HepG2 (cell line): ENCODE measurements at regions not wholly inside any gene's neighbourhood (a gene's known extent, or its start where the extent isn't known, plus 50 kb on each side); places are given as distances from the start of the nearest gene placed in this dataset.

Experiments
- ATAC-seq: fragments of 200-7000 bp; cut with Tn5 transposase; 3 replicates; pipeline ENCODE4 v1.9.1; 2020; ENCODE audit warnings: mild to moderate bottlenecking, moderate library complexity
- BruUV-seq: library from RNA; stranded (reverse); fragments of 400-500 nt; replicated peaks from 2 replicates; lab custom pipeline; 2021; lab: Mats Ljungman, UMichigan
- CTCF ChIA-PET: fragments of 300-600 bp; formaldehyde crosslinking; extraction: SDS; loops from one replicate; lab custom pipeline; 2021; ENCODE audit warnings: low total read pairs, inconsistent platforms, low intra/inter-chr PET ratio; lab: Yijun Ruan, JAX
- POLR2A ChIA-PET: fragments of 350-600 bp; sonication (Branson Sonifier 250); formaldehyde crosslinking; loops from one replicate; lab custom pipeline; 2020; ENCODE audit warnings: antibody characterized with exemption, inconsistent platforms; lab: Yijun Ruan, JAX
- DNase-seq: peaks from one replicate; pipeline ENCODE4 v3.0.0-alpha.2; 2015; ENCODE audit warnings: low spot score
- FAIRE-seq: peaks from 3 replicates; lab custom pipeline; 2011; peaks lifted over from hg19 to GRCh38; lab: Jason Lieb, UNC
- H2AFZ ChIP-seq: one replicate; pipeline ENCODE4 v1.6.1; 2011; ENCODE audit warnings: low read length, inconsistent platforms
- H3K27ac ChIP-seq: fragments of 300-600 bp; 3 replicates; pipeline ENCODE4 v1.8.0; 2011; ENCODE audit warnings: mixed run types, mild to moderate bottlenecking, mixed read lengths, low read length, inconsistent platforms; ENCODE audit not compliant: insufficient read depth; ENCODE audit errors: extremely low read length
- H3K27me3 ChIP-seq, 2 experiments: fragments of 200-600 bp in 1 of 2; 2 replicates in 1 of 2; 3 replicates in 1 of 2; pipeline versions ENCODE4 v1.6.0 to v1.8.0; 2011; ENCODE audit warnings: low read length in 2 of 2, mild to moderate bottlenecking in 2 of 2, moderate library complexity in 2 of 2, inconsistent platforms in 1 of 2; ENCODE audit not compliant: insufficient read depth in 2 of 2, control insufficient read depth in 1 of 2
- H3K36me3 ChIP-seq, 2 experiments: fragments of 200-600 bp in 1 of 2; replicated peaks in 1 of 2; 2 replicates in 1 of 2; 3 replicates in 1 of 2; pipeline versions ENCODE4 v1.5.1 to v1.8.0; 2011; ENCODE audit warnings: low read length in 2 of 2, inconsistent platforms in 1 of 2; ENCODE audit not compliant: insufficient read depth in 2 of 2, control insufficient read depth in 1 of 2
- H3K4me1 ChIP-seq: 2 replicates; pipeline ENCODE4 v1.5.1; 2012; ENCODE audit warnings: low read length, inconsistent platforms; ENCODE audit not compliant: insufficient read depth
- H3K4me2 ChIP-seq: 2 replicates; pipeline ENCODE4 v1.6.0; 2011; ENCODE audit warnings: low read depth, low read length, inconsistent platforms
- H3K4me3 ChIP-seq, 3 experiments: fragments of 200-600 bp in 1 of 3; sonication (generic), shearing (Covaris generic) in 1 of 3; replicated peaks in 1 of 3; 2 replicates each; pipeline ENCODE4 v1.5.1; 2011 to 2016; ENCODE audit warnings: low read length in 3 of 3, inconsistent platforms in 2 of 3, low read depth in 2 of 3, mild to moderate bottlenecking in 2 of 3, control low read depth in 1 of 3, mixed read lengths in 1 of 3; ENCODE audit not compliant: insufficient read depth in 1 of 3
- H3K79me2 ChIP-seq: one replicate; pipeline ENCODE4 v1.6.1; 2011; ENCODE audit warnings: low read length, inconsistent platforms; ENCODE audit not compliant: insufficient read depth
- H3K9ac ChIP-seq: 2 replicates; pipeline ENCODE4 v1.6.0; 2011; ENCODE audit warnings: mild to moderate bottlenecking, low read depth, low read length, inconsistent platforms; ENCODE audit not compliant: insufficient read depth
- H3K9me3 ChIP-seq: 2 replicates; pipeline ENCODE4 v1.5.1; 2012; ENCODE audit warnings: mild to moderate bottlenecking, low read length
- H4K20me1 ChIP-seq: 2 replicates; pipeline ENCODE4 v1.6.0; 2011; ENCODE audit warnings: inconsistent platforms, mild to moderate bottlenecking, low read length, moderate library complexity; ENCODE audit not compliant: insufficient read depth
- ADNP ChIP-seq: sonication (generic); formaldehyde crosslinking; IDR thresholded peaks from 2 replicates; pipeline ENCODE4 v1.4.0; 2020; ENCODE audit warnings: missing genetic modification reagents
- CBX2 ChIP-seq, 2 experiments: fragments of 200-600 bp in 1 of 2; sonication (generic); formaldehyde crosslinking in 1 of 2; IDR thresholded peaks; 2 replicates each; pipeline versions ENCODE4 v1.7.0 to v1.8.1; 2018 to 2022; ENCODE audit warnings: low read depth in 2 of 2, low read length in 1 of 2, mild to moderate bottlenecking in 1 of 2, missing genetic modification reagents in 1 of 2
- CHD2 ChIP-seq: IDR thresholded peaks from 2 replicates; pipeline ENCODE4 v1.6.1; 2011; ENCODE audit warnings: low read depth, low read length, improper control_type of control experiment
- DNMT3B ChIP-seq: conservative IDR thresholded peaks from 2 replicates; pipeline ENCODE4 v1.6.1; 2016; ENCODE audit warnings: missing biosample characterization, control low read depth
- ELF1 ChIP-seq: sonication (generic); formaldehyde crosslinking; IDR thresholded peaks from 2 replicates; pipeline ENCODE4 v1.4.0; 2020; ENCODE audit warnings: missing genetic modification reagents
- HOXA7 ChIP-seq: sonication (generic); formaldehyde crosslinking; IDR thresholded peaks from 2 replicates; pipeline ENCODE4 v1.8.1; 2022; ENCODE audit warnings: mild to moderate bottlenecking, missing genetic modification reagents, moderate library complexity
- MED1 ChIP-seq: sonication (generic); formaldehyde crosslinking; IDR thresholded peaks from 2 replicates; pipeline ENCODE4 v1.4.0; 2020; ENCODE audit warnings: missing genetic modification reagents
- PHF21A ChIP-seq: sonication (generic); formaldehyde crosslinking; IDR thresholded peaks from 2 replicates; pipeline ENCODE4 v1.5.0; 2020; ENCODE audit warnings: mild to moderate bottlenecking, missing genetic modification reagents
- PITX1 ChIP-seq: sonication (generic); formaldehyde crosslinking; IDR thresholded peaks from 2 replicates; pipeline ENCODE4 v1.5.1; 2020; ENCODE audit warnings: mild to moderate bottlenecking, missing genetic modification reagents
- PRPF4 ChIP-seq: fragments of 200-400 bp; formaldehyde crosslinking; IDR thresholded peaks from 2 replicates; pipeline ENCODE4 v1.6.1; 2016; ENCODE audit warnings: low read length, low read depth; ENCODE audit not compliant: poor library complexity, severe bottlenecking
- SNAI1 ChIP-seq: sonication (generic); formaldehyde crosslinking; IDR thresholded peaks from 2 replicates; pipeline ENCODE4 v1.5.0; 2020; ENCODE audit warnings: mild to moderate bottlenecking, missing genetic modification reagents, borderline replicate concordance
- SOX5 ChIP-seq: IDR thresholded peaks from 2 replicates; pipeline ENCODE4 v1.6.1; 2016; ENCODE audit warnings: borderline replicate concordance
- ZBTB43 ChIP-seq: sonication (generic); formaldehyde crosslinking; conservative IDR thresholded peaks from 2 replicates; pipeline ENCODE4 v1.4.0; 2020; ENCODE audit warnings: missing genetic modification reagents
- ZNF280B ChIP-seq: sonication (generic); formaldehyde crosslinking; IDR thresholded peaks from 2 replicates; pipeline ENCODE4 v1.5.0; 2020; ENCODE audit warnings: missing genetic modification reagents, mild to moderate bottlenecking, borderline replicate concordance
- ZNF572 ChIP-seq: sonication (generic); formaldehyde crosslinking; IDR thresholded peaks from 2 replicates; pipeline ENCODE4 v1.5.1; 2020; ENCODE audit warnings: mild to moderate bottlenecking, missing genetic modification reagents
- ZNF605 ChIP-seq: sonication (generic); formaldehyde crosslinking; IDR thresholded peaks from 2 replicates; pipeline ENCODE4 v1.8.0; 2022; ENCODE audit warnings: mild to moderate bottlenecking, missing genetic modification reagents
- ZNF615 ChIP-seq: sonication (generic); formaldehyde crosslinking; IDR thresholded peaks from 2 replicates; pipeline ENCODE4 v1.5.0; 2020; ENCODE audit warnings: mild to moderate bottlenecking, missing genetic modification reagents, borderline replicate concordance
- ZNF740 ChIP-seq: sonication (generic); formaldehyde crosslinking; IDR thresholded peaks from 2 replicates; pipeline ENCODE4 v1.4.0; 2020; ENCODE audit warnings: missing genetic modification reagents
- WGBS: methylation state at CpG from one replicate; pipeline ENCODE4 v1.1.6; 2017; ENCODE audit warnings: low lambda C conversion rate; 5-methylcytosine and 5-hydroxymethylcytosine counted together
- in situ Hi-C: cut with HindIII; loops from 2 replicates; pipeline ENCODE4 v1.10.0; 2017; ENCODE audit warnings: low pct_unique_long_range_greater_than_20kb; ENCODE audit not compliant: extremely low pct_ligation_motif_present
- intact Hi-C: fragments of 100-400 bp; cut with micrococcal nuclease; formaldehyde crosslinking; loops from one replicate; pipeline ENCODE4 v1.10.0; 2022; ENCODE audit not compliant: unreplicated experiment
- TF ChIP-seq, protein P1 (sequence below), 2 experiments: sonication (generic) in 1 of 2; formaldehyde crosslinking in 1 of 2; IDR thresholded peaks; 2 replicates each; pipeline versions ENCODE4 v1.5.1 to v1.6.1; 2011 to 2020; ENCODE audit warnings: borderline replicate concordance in 1 of 2, low read depth in 1 of 2, low read length in 1 of 2, mild to moderate bottlenecking in 1 of 2, missing genetic modification reagents in 1 of 2, moderate library complexity in 1 of 2

GRCh38 chr21:27110956-27111355 lies 144.1 kb upstream of the ADAMTS5 start (continued):
- TF ChIP-seq ZBTB43 (no peak), ZNF605 (no peak)

GRCh38 chr21:27108701-27109100 lies 141.8 kb upstream of the ADAMTS5 start:
- DNase-seq = no peak
- Histone ChIP-seq H3K4me3 (no peak overlapping the region), H3K4me1 (no peaks in the 10 kb centered on the region), H3K4me2 (no peak overlapping the region), H2AFZ (no peak overlapping the region), H3K9me3 (peaks cover 94% of the 10 kb centered on the region), H3K36me3 (no peaks in the 10 kb centered on the region), H3K79me2 (no peaks in the 10 kb centered on the region), H3K27me3 (no peaks in the 10 kb centered on the region), H3K9ac (no peak overlapping the region), H4K20me1 (no peaks in the 10 kb centered on the region), H3K27ac (no peak overlapping the region)
- TF ChIP-seq HOXA7 (CRISPR knock-in tag) = no peak
- no peak for TF ChIP-seq CHD2
- TF ChIP-seq, protein P1, sequence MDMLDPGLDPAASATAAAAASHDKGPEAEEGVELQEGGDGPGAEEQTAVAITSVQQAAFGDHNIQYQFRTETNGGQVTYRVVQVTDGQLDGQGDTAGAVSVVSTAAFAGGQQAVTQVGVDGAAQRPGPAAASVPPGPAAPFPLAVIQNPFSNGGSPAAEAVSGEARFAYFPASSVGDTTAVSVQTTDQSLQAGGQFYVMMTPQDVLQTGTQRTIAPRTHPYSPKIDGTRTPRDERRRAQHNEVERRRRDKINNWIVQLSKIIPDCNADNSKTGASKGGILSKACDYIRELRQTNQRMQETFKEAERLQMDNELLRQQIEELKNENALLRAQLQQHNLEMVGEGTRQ (IDR thresholded peaks at IDR 0.05; ENCODE audit: low read depth, low read length) = no peak
- TF ChIP-seq, protein P1 (CRISPR knock-in tag; IDR thresholded peaks at IDR 0.05; ENCODE audit: borderline replicate concordance) = no peak
- TF ChIP-seq PRPF4 = no peak
- TF ChIP-seq ZNF280B (CRISPR knock-in tag) = no peak
- TF ChIP-seq ELF1 (CRISPR knock-in tag) = no peak
- no peak for TF ChIP-seq ZNF740
- TF ChIP-seq CBX2 (IDR thresholded peaks at IDR 0.05; ENCODE audit: low read depth, low read length) = no peak
- TF ChIP-seq CBX2 (CRISPR knock-in tag; IDR thresholded peaks at IDR 0.05; ENCODE audit: low read depth) = no peak
- no peak for TF ChIP-seq PHF21A (CRISPR knock-in tag)
- TF ChIP-seq DNMT3B = no peak
- no peak for TF ChIP-seq MED1 (CRISPR knock-in tag)
- no peak for TF ChIP-seq SOX5 (CRISPR knock-in tag)
- TF ChIP-seq PITX1 (CRISPR knock-in tag) = no peak
- TF ChIP-seq SNAI1 (CRISPR knock-in tag) = no peak
- no peak for TF ChIP-seq ADNP
- TF ChIP-seq ZNF615 = no peak
- no peak for TF ChIP-seq ZNF572
- CTCF ChIA-PET = no interaction called here
- WGBS = 3% methylated on average over 2 of the region's 2 CpGs
- no TSS peak for BruUV-seq
- no peak for ATAC-seq
- in situ Hi-C loops = no loop called here
- POLR2A ChIA-PET = no interaction called here
- intact Hi-C loops = no loop called here
- no peak for FAIRE-seq
